ENCODE measurements at regions not wholly inside any gene's neighbourhood (a gene's known extent, or its start where the extent isn't known, plus 50 kb on each side); places are given as distances from the start of the nearest gene placed in this dataset.

- TF ChIP-seq RAD21 (IDR thresholded peaks at IDR 0.05; ENCODE audit: low read length) (no peak), CTCF (conservative IDR thresholded peaks at IDR 0.05; ENCODE audit: low read depth, low read length) (no peak)
Measured at GRCh38 chr13:62431852-62432251, 1016.2 kb upstream of the PCDH20 start.
